Neural progenitor cell (in vitro differentiated cells): ENCODE measurements at regions not wholly inside any gene's neighbourhood (a gene's known extent, or its start where the extent isn't known, plus 50 kb on each side); places are given as distances from the start of the nearest gene placed in this dataset.
A peak's percentile ranks its signal among the peaks of the same experiment; 100 is the strongest.

Experiments used
- DNase-seq: peaks from one replicate; pipeline ENCODE4 v3.0.0-alpha.2; 2016; ENCODE audit warnings: low spot score
- H2AFZ ChIP-seq: fragments of 200-600 bp; sonication (generic); replicated peaks from 2 replicates; pipeline ENCODE4 v1.6.1; 2016; ENCODE audit warnings: antibody characterized with exemption
- H3F3A ChIP-seq: fragments of 200-600 bp; sonication (generic); 2 replicates; pipeline ENCODE4 v1.6.1; 2016; ENCODE audit warnings: antibody characterized with exemption, low read depth
- H3K27ac ChIP-seq: fragments of 200-600 bp; sonication (generic); 2 replicates; pipeline ENCODE4 v1.5.1; 2016; ENCODE audit warnings: mild to moderate bottlenecking
- H3K27me3 ChIP-seq: fragments of 200-600 bp; sonication (generic); 2 replicates; pipeline ENCODE4 v1.6.1; 2016; ENCODE audit warnings: mild to moderate bottlenecking, moderate library complexity
- H3K36me3 ChIP-seq: fragments of 200-600 bp; sonication (generic); 2 replicates; pipeline ENCODE4 v1.5.1; 2016
- H3K4me1 ChIP-seq: fragments of 200-600 bp; sonication (generic); 2 replicates; pipeline ENCODE4 v1.6.1; 2016; ENCODE audit warnings: mixed run types
- H3K4me2 ChIP-seq: fragments of 200-600 bp; sonication (generic); 2 replicates; pipeline ENCODE4 v1.6.1; 2016
- H3K4me3 ChIP-seq: fragments of 200-600 bp; sonication (generic); 2 replicates; pipeline ENCODE4 v1.5.1; 2016
- H3K79me2 ChIP-seq: fragments of 200-600 bp; sonication (generic); 2 replicates; pipeline ENCODE4 v1.6.1; 2016; ENCODE audit warnings: low read depth
- H3K9ac ChIP-seq: fragments of 200-600 bp; sonication (generic); 2 replicates; pipeline ENCODE4 v1.6.1; 2016
- H3K9me3 ChIP-seq: fragments of 200-600 bp; sonication (generic); 2 replicates; pipeline ENCODE4 v1.5.1; 2016; ENCODE audit warnings: low read depth
- H4K20me1 ChIP-seq: fragments of 200-600 bp; sonication (generic); 2 replicates; pipeline ENCODE4 v1.6.1; 2016; ENCODE audit warnings: low read depth
- H3K27ac Mint-ChIP-seq: 3 replicates; pipeline ENCODE4 v1.8.0; 2021; ENCODE audit warnings: mixed read lengths
- H3K27me3 Mint-ChIP-seq: 2 replicates; pipeline ENCODE4 v1.8.0; 2022; ENCODE audit warnings: low read depth, mild to moderate bottlenecking, inconsistent platforms, moderate library complexity, mixed read lengths; ENCODE audit not compliant: insufficient read depth
- H3K36me3 Mint-ChIP-seq: 3 replicates; pipeline ENCODE4 v1.8.0; 2021; ENCODE audit warnings: mixed read lengths
- H3K4me1 Mint-ChIP-seq: 3 replicates; pipeline ENCODE4 v1.8.0; 2021; ENCODE audit warnings: mixed read lengths
- H3K4me3 Mint-ChIP-seq: 3 replicates; pipeline ENCODE4 v1.8.0; 2021; ENCODE audit warnings: mild to moderate bottlenecking, moderate library complexity, mixed read lengths
- H3K9me3 Mint-ChIP-seq: 3 replicates; pipeline ENCODE4 v1.8.0; 2020; ENCODE audit warnings: mixed read lengths
- EZH2 ChIP-seq: fragments of 200-600 bp; sonication (generic); IDR thresholded peaks from 2 replicates; pipeline ENCODE4 v1.6.1; 2017; ENCODE audit warnings: antibody characterized with exemption, mild to moderate bottlenecking, moderate library complexity
- EZH2phosphoT487 ChIP-seq: fragments of 200-600 bp; sonication (generic); IDR thresholded peaks from 2 replicates; pipeline ENCODE4 v1.6.1; 2017; ENCODE audit warnings: antibody characterized with exemption
- TF ChIP-seq, protein P1 (sequence below): fragments of 200-600 bp; sonication (generic); IDR thresholded peaks from 2 replicates; pipeline ENCODE4 v1.5.1; 2017; ENCODE audit warnings: antibody characterized with exemption, mild to moderate bottlenecking

DNA sequence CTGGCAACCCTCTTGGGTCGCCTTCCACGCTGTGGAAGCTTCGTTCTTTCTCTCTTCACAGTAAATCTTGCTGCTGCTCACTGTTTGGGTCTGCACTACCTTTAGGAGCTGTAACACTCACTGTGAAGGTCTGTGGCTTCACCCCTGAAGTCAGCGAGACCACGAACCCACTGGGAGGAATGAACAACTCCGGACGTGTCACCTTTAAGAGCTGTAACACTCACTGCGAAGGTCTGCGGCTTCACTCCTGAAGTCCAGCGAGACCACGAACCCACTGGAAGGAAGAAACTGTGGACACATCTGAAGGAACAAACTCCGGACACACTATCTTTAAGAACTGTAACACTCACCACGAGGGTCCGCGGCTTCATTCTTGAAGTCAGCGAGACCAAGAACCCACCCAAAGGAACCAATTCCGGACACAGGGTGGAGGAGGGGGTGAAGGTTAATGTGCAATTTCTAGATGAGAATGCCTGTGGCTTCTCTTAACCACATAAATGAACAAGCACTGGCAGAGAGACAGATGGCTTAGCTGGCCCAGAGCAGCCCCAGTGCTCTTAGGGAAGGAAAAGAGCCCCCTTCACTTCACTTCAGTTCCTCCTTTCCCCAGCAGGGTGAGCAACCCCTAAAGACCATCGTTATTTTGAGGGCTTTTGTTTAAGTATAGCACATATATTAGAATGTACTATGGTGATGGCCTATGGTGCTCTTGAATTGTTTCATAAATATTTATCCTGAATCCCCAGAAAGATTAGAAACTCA, 73.0 kb downstream of the LUZP4 start:
- Histone ChIP-seq H3K79me2 (no peaks in the 10 kb centered on the region), H3K9me3 (no peaks in the 10 kb centered on the region), H3F3A (no peaks in the 10 kb centered on the region), H3K36me3 (no peaks in the 10 kb centered on the region), H3K9ac (no peak overlapping the region), H2AFZ (no peak overlapping the region), H3K27me3 (no peaks in the 10 kb centered on the region), H3K27ac (no peak overlapping the region), H3K4me2 (no peak overlapping the region), H3K4me1 (peaks cover 5% of the 10 kb centered on the region), H3K4me3 (no peak overlapping the region), H4K20me1 (no peaks in the 10 kb centered on the region)
- Mint-ChIP-seq H3K4me1 (peaks cover 35% of the 10 kb centered on the region), H3K36me3 (no peaks in the 10 kb centered on the region), H3K4me3 (no peak overlapping the region), H3K27ac (no peak overlapping the region), H3K9me3 (no peaks in the 10 kb centered on the region), H3K27me3 (peaks cover 4% of the 10 kb centered on the region)
- TF ChIP-seq EZH2 (no peak), EZH2phosphoT487 (no peak)
- TF ChIP-seq, protein P1, sequence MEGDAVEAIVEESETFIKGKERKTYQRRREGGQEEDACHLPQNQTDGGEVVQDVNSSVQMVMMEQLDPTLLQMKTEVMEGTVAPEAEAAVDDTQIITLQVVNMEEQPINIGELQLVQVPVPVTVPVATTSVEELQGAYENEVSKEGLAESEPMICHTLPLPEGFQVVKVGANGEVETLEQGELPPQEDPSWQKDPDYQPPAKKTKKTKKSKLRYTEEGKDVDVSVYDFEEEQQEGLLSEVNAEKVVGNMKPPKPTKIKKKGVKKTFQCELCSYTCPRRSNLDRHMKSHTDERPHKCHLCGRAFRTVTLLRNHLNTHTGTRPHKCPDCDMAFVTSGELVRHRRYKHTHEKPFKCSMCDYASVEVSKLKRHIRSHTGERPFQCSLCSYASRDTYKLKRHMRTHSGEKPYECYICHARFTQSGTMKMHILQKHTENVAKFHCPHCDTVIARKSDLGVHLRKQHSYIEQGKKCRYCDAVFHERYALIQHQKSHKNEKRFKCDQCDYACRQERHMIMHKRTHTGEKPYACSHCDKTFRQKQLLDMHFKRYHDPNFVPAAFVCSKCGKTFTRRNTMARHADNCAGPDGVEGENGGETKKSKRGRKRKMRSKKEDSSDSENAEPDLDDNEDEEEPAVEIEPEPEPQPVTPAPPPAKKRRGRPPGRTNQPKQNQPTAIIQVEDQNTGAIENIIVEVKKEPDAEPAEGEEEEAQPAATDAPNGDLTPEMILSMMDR: peak; percentile 49
- DNase-seq: no peak

DNA sequence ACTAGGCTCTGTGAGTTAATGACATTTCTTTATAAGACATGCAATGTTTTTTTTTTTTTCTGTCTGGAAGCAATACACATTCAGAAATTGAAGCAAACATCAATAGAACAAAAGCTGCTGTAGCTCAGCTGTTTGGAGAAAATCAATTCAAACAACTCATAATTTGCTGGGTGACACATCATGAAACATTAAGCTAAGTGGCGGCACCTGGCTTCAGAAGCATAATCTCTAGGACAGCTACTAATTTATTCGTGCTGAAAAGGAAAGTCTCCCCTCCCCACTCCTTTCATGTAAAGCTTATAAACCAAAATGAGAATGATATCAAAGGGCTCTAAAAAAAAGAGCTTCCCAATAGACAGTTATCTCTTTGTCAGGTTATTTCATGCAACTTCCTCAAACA, 73.9 kb downstream of the LUZP4 start:
- no peak overlapping the region for H3K4me3 ChIP-seq

DNA sequence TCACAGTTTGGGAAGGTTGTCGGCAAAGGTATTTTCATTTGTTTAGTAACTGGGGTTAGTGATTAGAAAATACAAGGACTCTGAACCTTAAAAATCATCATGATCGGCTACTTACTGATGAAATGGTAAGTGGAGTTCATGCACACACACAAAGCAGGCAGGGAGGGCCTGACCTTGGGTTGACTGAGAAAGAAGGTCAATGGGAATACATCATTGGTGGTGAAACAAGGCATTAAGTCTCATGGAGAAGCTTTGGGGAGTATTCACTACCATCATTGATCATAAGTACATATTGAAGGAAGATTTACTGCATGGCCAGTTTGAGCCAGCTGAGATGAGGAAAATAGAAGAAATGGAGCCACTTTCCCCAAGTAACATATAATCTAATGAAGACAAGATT, 74.4 kb downstream of the LUZP4 start:
- Histone ChIP-seq H4K20me1 (no peaks in the 10 kb centered on the region), H3K36me3 (no peaks in the 10 kb centered on the region), H3K27ac (no peak overlapping the region), H3K79me2 (no peaks in the 10 kb centered on the region), H3K4me2 (no peak overlapping the region), H3K27me3 (no peaks in the 10 kb centered on the region), H3K4me1 (peaks cover 5% of the 10 kb centered on the region), H2AFZ (no peak overlapping the region), H3K9me3 (no peaks in the 10 kb centered on the region), H3K4me3 (no peak overlapping the region), H3F3A (no peaks in the 10 kb centered on the region), H3K9ac (no peak overlapping the region)
- H3K4me3 Mint-ChIP-seq: no peak overlapping the region
- H3K36me3 Mint-ChIP-seq: no peaks in the 10 kb centered on the region
- H3K27ac Mint-ChIP-seq: no peak overlapping the region
- H3K27me3 Mint-ChIP-seq: peaks cover 6% of the 10 kb centered on the region
- H3K4me1 Mint-ChIP-seq: peaks cover 47% of the 10 kb centered on the region
- TF ChIP-seq EZH2 (no peak), EZH2phosphoT487 (no peak)
- TF ChIP-seq, protein P1: no peak
- no peaks in the 10 kb centered on the region for H3K9me3 Mint-ChIP-seq
- DNase-seq: no peak

More for the DNA sequence above, 73.9 kb downstream of the LUZP4 start:
- no peaks in the 10 kb centered on the region for H3K9me3 Mint-ChIP-seq
- H3K4me3 Mint-ChIP-seq: no peak overlapping the region
- no peaks in the 10 kb centered on the region for H3K36me3 Mint-ChIP-seq
- H4K20me1 ChIP-seq: no peaks in the 10 kb centered on the region
- H3K27ac ChIP-seq: no peak overlapping the region
- no peak overlapping the region for H2AFZ ChIP-seq
- H3K36me3 ChIP-seq: no peaks in the 10 kb centered on the region
- H3K27ac Mint-ChIP-seq: no peak overlapping the region
- no peaks in the 10 kb centered on the region for H3K79me2 ChIP-seq
- H3K9me3 ChIP-seq: no peaks in the 10 kb centered on the region
- no peak overlapping the region for H3K4me2 ChIP-seq
- TF ChIP-seq EZH2phosphoT487: no peak
- TF ChIP-seq, protein P1: no peak
- no peak for TF ChIP-seq EZH2
- no peaks in the 10 kb centered on the region for H3K27me3 ChIP-seq
- H3K4me1 ChIP-seq: peaks cover 5% of the 10 kb centered on the region
- H3F3A ChIP-seq: no peaks in the 10 kb centered on the region
- no peak overlapping the region for H3K9ac ChIP-seq
- H3K27me3 Mint-ChIP-seq: peaks cover 6% of the 10 kb centered on the region
- DNase-seq: no peak
- H3K4me1 Mint-ChIP-seq: peaks cover 41% of the 10 kb centered on the region
